IMR-90 (cell line): ENCODE measurements at regions not wholly inside any gene's neighbourhood (a gene's known extent, or its start where the extent isn't known, plus 50 kb on each side); places are given as distances from the start of the nearest gene placed in this dataset.

Experiments
- ATAC-seq: fragments of 200-7000 bp; cut with Tn5 transposase; 2 replicates; pipeline ENCODE4 v1.9.1; 2020; ENCODE audit warnings: low read depth, mild to moderate bottlenecking, moderate library complexity
- BruUV-seq: library from RNA; stranded (reverse); fragments of 400-500 nt; replicated peaks from 2 replicates; lab custom pipeline; 2021; lab: Mats Ljungman, UMichigan
- CTCF ChIA-PET: fragments of 300-600 bp; formaldehyde crosslinking; extraction: SDS; loops from one replicate; lab custom pipeline; 2021; ENCODE audit warnings: antibody characterized with exemption; lab: Yijun Ruan, JAX
- POLR2A ChIA-PET: fragments of 300-600 bp; sonication (Branson Sonifier 250); formaldehyde crosslinking; loops from one replicate; lab custom pipeline; 2022; ENCODE audit warnings: antibody characterized with exemption; ENCODE audit not compliant: unreplicated experiment; lab: Charles Lee
- DNase-seq: peaks from one replicate; pipeline ENCODE4 v3.0.0; 2013
- H2AFZ ChIP-seq: replicated peaks from 2 replicates; pipeline ENCODE3; 2013; ENCODE audit warnings: low read length, mild to moderate bottlenecking; ENCODE audit not compliant: poor library complexity
- H2AK5ac ChIP-seq: 2 replicates; pipeline ENCODE4 v1.6.1; 2013; ENCODE audit warnings: low read depth, low read length, inconsistent platforms
- H2AK9ac ChIP-seq: replicated peaks from 2 replicates; pipeline ENCODE3; 2013; ENCODE audit warnings: mild to moderate bottlenecking, low read depth, low read length, moderate library complexity; ENCODE audit not compliant: poor library complexity
- H2BK120ac ChIP-seq: 2 replicates; pipeline ENCODE4 v1.6.1; 2013; ENCODE audit warnings: low read depth, low read length, inconsistent platforms
- H2BK15ac ChIP-seq: 3 replicates; pipeline ENCODE4 v1.6.1; 2013; ENCODE audit warnings: low read depth, low read length, inconsistent platforms
- H2BK20ac ChIP-seq: 2 replicates; pipeline ENCODE4 v1.6.1; 2013; ENCODE audit warnings: low read depth, mild to moderate bottlenecking, inconsistent platforms, low read length, moderate library complexity
- H2BK5ac ChIP-seq: 2 replicates; pipeline ENCODE4 v1.6.1; 2013; ENCODE audit warnings: mild to moderate bottlenecking, low read depth, low read length, inconsistent platforms; ENCODE audit not compliant: poor library complexity, severe bottlenecking
- H3K14ac ChIP-seq: replicated peaks from 2 replicates; pipeline ENCODE4 v1.6.1; 2013; ENCODE audit warnings: low read depth, low read length, inconsistent platforms
- H3K18ac ChIP-seq: 2 replicates; pipeline ENCODE4 v1.6.1; 2013; ENCODE audit warnings: low read depth, low read length, control low read depth
- H3K23ac ChIP-seq: 2 replicates; pipeline ENCODE4 v1.6.1; 2013; ENCODE audit warnings: low read depth, low read length, inconsistent platforms
- H3K27ac ChIP-seq: 2 replicates; pipeline ENCODE4 v1.5.1; 2013; ENCODE audit warnings: mild to moderate bottlenecking, control low read depth, low read length; ENCODE audit not compliant: insufficient read depth
- H3K27me3 ChIP-seq: 2 replicates; pipeline ENCODE4 v1.6.1; 2013; ENCODE audit warnings: low read length; ENCODE audit not compliant: control insufficient read depth, insufficient read depth
- H3K36me3 ChIP-seq: 2 replicates; pipeline ENCODE4 v1.6.1; 2013; ENCODE audit warnings: low read length, mixed read lengths; ENCODE audit not compliant: control insufficient read depth, insufficient read depth
- H3K4ac ChIP-seq: 2 replicates; pipeline ENCODE4 v1.6.1; 2013; ENCODE audit warnings: low read depth, low read length, inconsistent platforms
- H3K4me1 ChIP-seq: 2 replicates; pipeline ENCODE4 v1.6.1; 2013; ENCODE audit warnings: low read length, mixed read lengths; ENCODE audit not compliant: control insufficient read depth, insufficient read depth
- H3K4me2 ChIP-seq: 2 replicates; pipeline ENCODE4 v1.6.1; 2013; ENCODE audit warnings: low read depth, mild to moderate bottlenecking, control low read depth, low read length, moderate library complexity
- H3K4me3 ChIP-seq: 2 replicates; pipeline ENCODE4 v1.5.1; 2013; ENCODE audit warnings: low read depth, mild to moderate bottlenecking, control low read depth, low read length, moderate library complexity; ENCODE audit not compliant: insufficient read depth
- H3K56ac ChIP-seq: 2 replicates; pipeline ENCODE4 v1.6.1; 2013; ENCODE audit warnings: low read length, inconsistent platforms; ENCODE audit not compliant: insufficient read depth; ENCODE audit errors: extremely low read depth
- H3K79me1 ChIP-seq, 2 experiments: 2 replicates each; pipeline ENCODE4 v1.6.1; 2013; ENCODE audit warnings: low read length in 2 of 2, inconsistent platforms in 1 of 2, low read depth in 1 of 2
- H3K9ac ChIP-seq: 2 replicates; pipeline ENCODE4 v1.6.1; 2013; ENCODE audit warnings: low read depth, low read length, control low read depth
- H3K9me1 ChIP-seq: 2 replicates; pipeline ENCODE4 v1.6.1; 2013; ENCODE audit warnings: low read length, inconsistent platforms; ENCODE audit not compliant: insufficient read depth
- H3K9me3 ChIP-seq: 2 replicates; pipeline ENCODE4 v1.6.1; 2013; ENCODE audit warnings: low read length; ENCODE audit not compliant: control insufficient read depth, insufficient read depth
- H4K20me1 ChIP-seq: 2 replicates; pipeline ENCODE4 v1.6.1; 2013; ENCODE audit warnings: low read length, inconsistent platforms; ENCODE audit not compliant: insufficient read depth
- H4K5ac ChIP-seq: 2 replicates; pipeline ENCODE4 v1.6.1; 2013; ENCODE audit warnings: mild to moderate bottlenecking, low read depth, low read length, control low read depth
- H4K8ac ChIP-seq, 2 experiments: 2 replicates each; pipeline ENCODE4 v1.6.1; 2013; ENCODE audit warnings: low read depth in 2 of 2, low read length in 2 of 2, control low read depth in 1 of 2, inconsistent platforms in 1 of 2
- H4K91ac ChIP-seq: 2 replicates; pipeline ENCODE4 v1.6.1; 2013; ENCODE audit warnings: low read depth, low read length, inconsistent platforms; ENCODE audit not compliant: insufficient read depth
- MAZ ChIP-seq: IDR thresholded peaks from 2 replicates; pipeline ENCODE4 v1.6.1; 2012; ENCODE audit warnings: low read depth, mild to moderate bottlenecking, low read length, improper control_type of control experiment, moderate library complexity, borderline replicate concordance
- WGBS, 2 experiments: methylation state at CpG; one replicate each; pipeline versions ENCODE4 v1.1.5 to v1.1.7; 2013; ENCODE audit warnings: missing lambda C conversion rate in 2 of 2; ENCODE audit not compliant: insufficient read length in 1 of 2; ENCODE audit errors: extremely low coverage in 2 of 2; 5-methylcytosine and 5-hydroxymethylcytosine counted together
- dilution Hi-C: fragments of 300-500 bp; cut with HindIII; formaldehyde crosslinking; loops from one replicate; pipeline ENCODE4 v1.14.3; 2018; ENCODE audit warnings: low sequenced_read_pairs; ENCODE audit not compliant: unreplicated experiment
- in situ Hi-C: fragments of 300-500 bp; cut with MboI; formaldehyde crosslinking; loops from 3 replicates; pipeline ENCODE4 v1.14.3; 2019; ENCODE audit warnings: low sequenced_read_pairs, inconsistent platforms, mixed read lengths
- intact Hi-C: fragments of 100-400 bp; cut with micrococcal nuclease; formaldehyde crosslinking; loops from 2 replicates; pipeline ENCODE4 v1.10.0; 2022

GRCh38 chr17:83014940-83015910, 64.2 kb upstream of the METRNL start:
- no peak overlapping the region for H3K4me2 ChIP-seq
- no peaks in the 10 kb centered on the region; the same call in 1 of the 2 replicates for H3K36me3 ChIP-seq
- H4K5ac ChIP-seq: no peak overlapping the region
- H3K27me3 ChIP-seq: no peaks in the 10 kb centered on the region
- no peak overlapping the region for H2BK120ac ChIP-seq
- BruUV-seq: no TSS peak
- ATAC-seq (no peak), DNase-seq (no peak)
- ChIA-PET CTCF (no interaction called here), POLR2A (no interaction called here)
- no peak overlapping the region for H3K9ac ChIP-seq
- no peak overlapping the region for H4K91ac ChIP-seq
- H4K8ac ChIP-seq: no peak overlapping the region
- H2AFZ ChIP-seq: no peak overlapping the region
- no peak overlapping the region for H3K27ac ChIP-seq
- peaks cover 9% of the 10 kb centered on the region; the same call in 1 of the 2 replicates for H3K9me1 ChIP-seq
- H3K18ac ChIP-seq: no peak overlapping the region
- no peak overlapping the region for H3K56ac ChIP-seq
- no peak overlapping the region for H2BK20ac ChIP-seq
- H3K4me3 ChIP-seq: no peak overlapping the region
- H2BK15ac ChIP-seq: no peak overlapping the region
- H3K4me1 ChIP-seq: peaks cover 14% of the 10 kb centered on the region
- dilution Hi-C loops: no loop called here
- H3K9me3 ChIP-seq: no peaks in the 10 kb centered on the region
- no peak overlapping the region for H3K23ac ChIP-seq
- TF ChIP-seq MAZ: no peak
- no peak overlapping the region for H2AK5ac ChIP-seq
- H3K14ac ChIP-seq: no peak overlapping the region
- 100% methylated on average over 17 of the region's 33 CpGs; no CpG with 5 or more reads in 1 of the 2 experiments for WGBS, 2 experiments
- in situ Hi-C loops: no loop called here
- no peak overlapping the region for H3K4ac ChIP-seq
- no peak overlapping the region for H2BK5ac ChIP-seq
- no peaks in the 10 kb centered on the region for H4K20me1 ChIP-seq
- H2AK9ac ChIP-seq: no peak overlapping the region
- intact Hi-C loops: no loop called here
- H3K79me1 ChIP-seq: peaks cover 2 to 12% of the 10 kb centered on the region in 2 experiments; a peak in 1 of 4 replicates
